ENCODE measurements at regions not wholly inside any gene's neighbourhood (a gene's known extent, or its start where the extent isn't known, plus 50 kb on each side); places are given as distances from the start of the nearest gene placed in this dataset.
"Not testable (repeated sequence)": the region's sequence is repeated elsewhere in the genome, so short reads cannot be mapped to it uniquely, and the experiment has no call there.

DNA sequence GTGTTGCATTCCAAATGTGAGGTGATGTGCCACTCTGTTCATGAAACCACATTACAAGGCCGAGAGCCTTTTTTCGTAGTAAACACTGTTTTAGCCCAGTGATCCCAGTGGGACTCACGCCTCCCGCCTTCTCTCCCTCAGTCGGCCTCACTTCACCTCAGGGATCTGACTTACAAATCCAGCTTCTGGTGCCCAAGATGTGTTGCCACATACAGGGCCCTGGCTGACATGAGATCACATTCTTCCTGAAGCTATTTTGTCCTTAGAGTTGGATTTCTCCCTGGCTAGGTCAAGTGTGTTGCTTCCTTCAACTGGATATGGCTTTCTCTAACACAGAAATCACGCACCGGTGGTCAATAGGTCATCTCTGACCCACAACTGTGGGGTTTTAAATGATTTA, 354.7 kb downstream of the FBXW7 start:
- no peak for TF ChIP-seq ZFX (IDR thresholded peaks at IDR 0.05)

DNA sequence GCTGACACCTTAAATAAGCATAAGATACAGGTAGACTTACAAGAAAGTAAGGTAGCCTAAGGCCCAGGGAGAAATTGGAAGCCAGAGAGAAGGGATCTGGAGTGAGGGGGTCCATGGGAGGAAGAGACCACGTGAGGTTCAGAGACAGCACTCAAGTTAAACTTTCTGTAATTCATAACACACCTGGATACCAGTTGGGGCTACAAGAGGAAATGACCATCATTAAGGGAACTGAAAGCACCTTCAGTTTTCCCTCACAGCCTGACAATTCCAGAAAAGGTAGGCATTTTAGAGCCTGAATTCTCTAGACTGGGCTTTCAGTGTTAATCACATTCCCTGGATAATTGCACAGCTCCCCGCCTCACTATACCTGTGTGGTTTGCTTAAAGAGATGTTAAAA, 355.5 kb downstream of the FBXW7 start:
- TF ChIP-seq, protein P1, sequence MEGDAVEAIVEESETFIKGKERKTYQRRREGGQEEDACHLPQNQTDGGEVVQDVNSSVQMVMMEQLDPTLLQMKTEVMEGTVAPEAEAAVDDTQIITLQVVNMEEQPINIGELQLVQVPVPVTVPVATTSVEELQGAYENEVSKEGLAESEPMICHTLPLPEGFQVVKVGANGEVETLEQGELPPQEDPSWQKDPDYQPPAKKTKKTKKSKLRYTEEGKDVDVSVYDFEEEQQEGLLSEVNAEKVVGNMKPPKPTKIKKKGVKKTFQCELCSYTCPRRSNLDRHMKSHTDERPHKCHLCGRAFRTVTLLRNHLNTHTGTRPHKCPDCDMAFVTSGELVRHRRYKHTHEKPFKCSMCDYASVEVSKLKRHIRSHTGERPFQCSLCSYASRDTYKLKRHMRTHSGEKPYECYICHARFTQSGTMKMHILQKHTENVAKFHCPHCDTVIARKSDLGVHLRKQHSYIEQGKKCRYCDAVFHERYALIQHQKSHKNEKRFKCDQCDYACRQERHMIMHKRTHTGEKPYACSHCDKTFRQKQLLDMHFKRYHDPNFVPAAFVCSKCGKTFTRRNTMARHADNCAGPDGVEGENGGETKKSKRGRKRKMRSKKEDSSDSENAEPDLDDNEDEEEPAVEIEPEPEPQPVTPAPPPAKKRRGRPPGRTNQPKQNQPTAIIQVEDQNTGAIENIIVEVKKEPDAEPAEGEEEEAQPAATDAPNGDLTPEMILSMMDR (conservative IDR thresholded peaks at IDR 0.05): no peak

More for the DNA sequence above, 354.7 kb downstream of the FBXW7 start:
- no peak overlapping the region for H3K27ac ChIP-seq

DNA sequence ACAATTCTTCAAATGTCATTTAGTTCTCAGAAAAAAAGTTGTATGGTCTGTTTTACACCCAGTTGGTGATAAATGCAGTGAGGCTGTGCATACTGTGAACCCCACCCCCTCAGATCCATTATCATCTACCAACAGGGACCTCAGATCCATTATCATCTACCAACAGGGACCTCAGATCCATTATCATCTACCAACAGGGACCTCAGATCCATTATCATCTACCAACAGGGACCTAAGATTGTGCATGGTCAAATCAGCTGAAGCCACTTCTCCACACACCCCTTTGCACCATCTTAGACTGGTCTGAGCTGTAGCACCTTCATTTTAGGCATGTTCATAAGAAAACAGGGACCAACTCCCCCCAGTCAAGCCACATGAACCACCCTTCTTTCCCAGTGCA, 358.4 kb downstream of the FBXW7 start:
- H3K27ac ChIP-seq: not testable (repeated sequence)

More for the DNA sequence above, 355.5 kb downstream of the FBXW7 start:
- H3K27ac ChIP-seq: no peak overlapping the region

DNA sequence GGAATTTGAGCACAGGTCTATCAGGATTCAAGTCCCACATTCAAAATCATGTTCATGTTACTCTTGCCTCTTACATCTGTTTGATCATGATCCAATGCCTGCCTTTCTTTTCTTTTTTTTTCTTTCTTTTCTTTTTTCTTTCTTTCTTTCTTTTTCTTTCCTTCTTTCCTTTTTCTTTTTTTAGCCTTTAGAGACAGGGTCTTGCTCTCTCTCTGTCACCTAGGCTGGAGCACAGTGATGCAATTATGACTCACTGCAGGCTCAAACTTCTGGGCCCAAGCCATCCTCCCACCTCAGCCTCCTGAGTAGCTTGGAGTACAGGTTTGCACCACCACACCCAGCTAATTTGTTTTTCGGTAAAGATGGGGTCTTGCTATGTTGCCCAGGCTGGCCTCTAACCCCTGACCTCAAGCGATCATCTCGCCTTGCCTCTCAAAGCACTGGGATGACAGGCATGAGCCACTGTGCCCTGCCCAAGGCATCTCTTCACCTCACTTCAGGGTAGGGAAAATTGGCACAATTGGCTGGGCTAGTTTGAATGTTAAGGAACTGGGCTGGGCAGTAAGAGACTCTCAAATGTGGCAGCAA, 359.2 kb downstream of the FBXW7 start:
- TF ChIP-seq ZFX (IDR thresholded peaks at IDR 0.05): no peak
- TF ChIP-seq, protein P1 (conservative IDR thresholded peaks at IDR 0.05): no peak
- no peak overlapping the region for H3K27ac ChIP-seq

DNA sequence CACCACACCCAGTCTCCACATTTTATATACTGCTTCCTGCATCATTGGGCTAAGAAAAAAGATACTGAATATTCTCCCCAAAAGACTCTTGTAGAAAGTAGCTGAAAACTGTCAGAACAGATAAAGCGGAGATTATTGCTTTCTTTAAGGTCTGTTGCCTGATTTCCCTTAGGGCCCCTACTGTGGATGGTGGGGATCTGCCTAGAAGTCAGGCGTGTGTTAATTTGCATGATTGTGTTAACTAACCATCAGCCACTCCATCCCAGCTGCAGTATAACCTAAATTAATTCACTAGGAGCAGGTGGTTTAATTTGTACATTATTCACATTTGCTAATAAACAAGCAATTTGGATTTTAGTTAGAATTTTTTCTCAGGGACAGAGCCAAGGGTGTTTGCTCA, 360.3 kb downstream of the FBXW7 start:
- no peak overlapping the region for H3K27ac ChIP-seq
- no peak for TF ChIP-seq ZFX (IDR thresholded peaks at IDR 0.05)
- TF ChIP-seq, protein P1 (conservative IDR thresholded peaks at IDR 0.05): no peak

DNA sequence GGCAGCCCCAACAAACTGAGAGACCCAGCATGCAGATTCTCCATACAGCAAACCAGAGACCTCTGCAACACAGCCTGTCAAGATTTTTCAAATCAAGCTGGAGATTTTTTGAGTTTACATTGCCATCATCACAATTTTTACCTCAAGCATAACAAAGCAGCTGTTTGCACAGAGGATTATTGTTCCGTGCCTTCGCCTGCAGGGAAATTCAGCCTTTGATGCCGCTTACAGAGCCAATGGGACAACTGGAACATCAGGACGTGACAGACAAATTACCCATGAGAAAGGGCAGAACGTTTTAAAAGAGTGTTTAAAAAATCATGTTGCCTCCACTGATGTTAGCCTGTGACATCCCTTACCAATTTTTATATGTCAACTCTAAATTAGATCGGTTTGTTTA, 363.7 kb downstream of the FBXW7 start:
- TF ChIP-seq, protein P1 (conservative IDR thresholded peaks at IDR 0.05): no peak
- no peak for TF ChIP-seq ZFX (IDR thresholded peaks at IDR 0.05)
- no peak overlapping the region for H3K27ac ChIP-seq

DNA sequence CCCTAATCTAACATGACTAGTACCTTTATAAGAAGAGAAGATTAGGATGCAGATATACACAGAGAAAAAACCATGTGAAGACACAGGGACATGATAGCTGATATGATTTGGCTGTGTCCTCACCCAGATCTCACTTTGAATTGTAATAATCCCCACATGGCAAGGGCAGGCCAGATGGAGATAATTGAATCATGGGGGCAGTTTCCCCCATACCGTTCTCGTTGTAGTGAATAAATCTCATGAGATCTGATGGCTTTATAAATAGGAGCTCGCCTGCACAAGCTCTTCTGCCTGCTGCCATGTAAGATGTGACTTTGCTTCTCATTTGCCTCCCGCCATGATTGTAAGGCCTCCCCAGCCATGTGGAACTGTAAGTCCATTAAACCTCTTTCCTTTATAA, 364.3 kb downstream of the FBXW7 start:
- no peak overlapping the region for H3K27ac ChIP-seq
- TF ChIP-seq, protein P1 (conservative IDR thresholded peaks at IDR 0.05): no peak
- TF ChIP-seq ZFX (IDR thresholded peaks at IDR 0.05): no peak

DNA sequence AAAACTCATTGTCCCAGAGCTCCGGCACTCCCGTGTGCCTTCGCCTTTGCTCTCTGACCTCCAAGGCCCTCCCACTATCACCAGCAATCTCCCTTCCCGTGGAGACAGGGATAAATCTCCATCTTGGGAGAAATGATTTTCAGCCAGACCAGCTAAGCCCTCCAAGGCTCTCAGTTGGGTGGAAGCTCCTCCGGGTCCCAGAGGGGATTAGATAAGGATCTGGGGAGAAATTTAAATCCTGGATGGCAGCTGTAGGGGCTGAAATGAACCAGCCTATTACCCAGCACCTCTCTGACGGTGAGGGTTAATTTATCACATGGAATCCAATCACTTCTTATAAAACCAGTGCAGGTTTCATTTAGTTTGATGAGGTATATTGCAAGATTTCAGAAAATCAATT, 366.2 kb downstream of the FBXW7 start:
- TF ChIP-seq, protein P1 (conservative IDR thresholded peaks at IDR 0.05): no peak
- no peak for TF ChIP-seq ZFX (IDR thresholded peaks at IDR 0.05)
- no peak overlapping the region for H3K27ac ChIP-seq
